Tongue (tissue), 1 donor: ENCODE measurements at regions not wholly inside any gene's neighbourhood (a gene's known extent, or its start where the extent isn't known, plus 50 kb on each side); places are given as distances from the start of the nearest gene placed in this dataset.
A peak's percentile ranks its signal among the peaks of the same experiment; 100 is the strongest.

Experiments used
- DNase-seq: peaks from one replicate; pipeline ENCODE4 v3.0.0-alpha.2; 2015

- peak; percentile 21 for DNase-seq
Observed at GRCh38 chr12:103011974-103012763, 54.7 kb downstream of the ASCL1 start.

- DNase-seq: peak; percentile 34
Observed at GRCh38 chr12:103012884-103013283, 55.4 kb downstream of the ASCL1 start.

GRCh38 chr12:103013741-103014300, 56.3 kb downstream of the ASCL1 start:
- DNase-seq: no peak

GRCh38 chr12:103016381-103016780, 58.9 kb downstream of the ASCL1 start:
- DNase-seq: no peak

- DNase-seq: no peak
Observed at GRCh38 chr12:103020839-103021238, 63.4 kb downstream of the ASCL1 start.

- no peak for DNase-seq
Observed at GRCh38 chr12:103021538-103022218, 64.2 kb downstream of the ASCL1 start.

- DNase-seq: no peak
Observed at GRCh38 chr12:103024650-103025049, 67.2 kb downstream of the ASCL1 start.

GRCh38 chr12:103026643-103027042, 69.2 kb downstream of the ASCL1 start:
- peak; percentile 54 for DNase-seq

GRCh38 chr12:103028881-103029639, 71.6 kb downstream of the ASCL1 start:
- DNase-seq: no peak

- DNase-seq: no peak
Observed at GRCh38 chr12:103036581-103037214, 79.2 kb downstream of the ASCL1 start.

GRCh38 chr12:103043531-103044486, 86.3 kb downstream of the ASCL1 start:
- DNase-seq: no peak

GRCh38 chr12:103046154-103046553, 88.7 kb downstream of the ASCL1 start:
- DNase-seq: no peak

GRCh38 chr12:103050273-103050672, 92.8 kb downstream of the ASCL1 start:
- DNase-seq: no peak

GRCh38 chr12:103053089-103053488, 95.6 kb downstream of the ASCL1 start:
- no peak for DNase-seq

- DNase-seq: no peak
Observed at GRCh38 chr12:103073630-103074029, 116.2 kb downstream of the ASCL1 start.

- no peak for DNase-seq
Observed at GRCh38 chr12:103075848-103076247, 118.4 kb downstream of the ASCL1 start.

- no peak for DNase-seq
Observed at GRCh38 chr12:103077108-103077773, 119.8 kb downstream of the ASCL1 start.

GRCh38 chr12:103085541-103085940, 128.1 kb downstream of the ASCL1 start:
- no peak for DNase-seq

GRCh38 chr12:103086471-103086870, 129.0 kb downstream of the ASCL1 start:
- no peak for DNase-seq

GRCh38 chr12:103093499-103094106, 136.1 kb downstream of the ASCL1 start:
- DNase-seq: no peak
